C4-2B (cell line): ENCODE measurements at regions not wholly inside any gene's neighbourhood (a gene's known extent, or its start where the extent isn't known, plus 50 kb on each side); places are given as distances from the start of the nearest gene placed in this dataset.

Experiments used
- H3K27ac ChIP-seq: fragments of 450-650 bp; 2 replicates; pipeline ENCODE4 v1.5.1; 2017
- CTCF ChIP-seq: fragments of 450-650 bp; conservative IDR thresholded peaks from 2 replicates; pipeline ENCODE4 v1.5.1; 2017; ENCODE audit warnings: mild to moderate bottlenecking
- ZFX ChIP-seq: fragments of 450-650 bp; IDR thresholded peaks from 2 replicates; pipeline ENCODE4 v1.6.1; 2017

- no peak overlapping the region for H3K27ac ChIP-seq
- TF ChIP-seq CTCF (peak; percentile 56), ZFX (no peak)
Measured at GRCh38 chr3:117016378-117016777, 306.8 kb downstream of the TUSC7 start.

- no peak for TF ChIP-seq ZFX
- no peak for TF ChIP-seq CTCF
- H3K27ac ChIP-seq, result no peak overlapping the region
Measured at GRCh38 chr3:117017135-117017894, 307.7 kb downstream of the TUSC7 start.

GRCh38 chr3:117018655-117019054 lies 309.1 kb downstream of the TUSC7 start:
- no peak overlapping the region for H3K27ac ChIP-seq
- no peak for TF ChIP-seq CTCF
- TF ChIP-seq ZFX, result no peak

GRCh38 chr3:117019082-117019713 lies 309.6 kb downstream of the TUSC7 start:
- no peak overlapping the region for H3K27ac ChIP-seq
- TF ChIP-seq CTCF (peak; percentile 85), ZFX (no peak)

- TF ChIP-seq CTCF, result no peak
- no peak for TF ChIP-seq ZFX
- H3K27ac ChIP-seq, result no peak overlapping the region
Measured at GRCh38 chr3:117026401-117026800, 316.8 kb downstream of the TUSC7 start.

GRCh38 chr3:117035745-117036144 lies 326.2 kb downstream of the TUSC7 start:
- TF ChIP-seq ZFX (no peak), CTCF (no peak)
- H3K27ac ChIP-seq, result no peak overlapping the region

GRCh38 chr3:117036259-117036799 lies 326.8 kb downstream of the TUSC7 start:
- no peak overlapping the region for H3K27ac ChIP-seq
- TF ChIP-seq CTCF (no peak), ZFX (no peak)
